Muscle of leg (tissue), 3 donors: ENCODE measurements at regions not wholly inside any gene's neighbourhood (a gene's known extent, or its start where the extent isn't known, plus 50 kb on each side); places are given as distances from the start of the nearest gene placed in this dataset.

ENCODE experiments used
- DNase-seq: peaks from one replicate; pipeline ENCODE4 v3.0.0; 2013
- H3K27ac ChIP-seq: one replicate; pipeline ENCODE4 v1.5.1; 2013; ENCODE audit warnings: mild to moderate bottlenecking, low read length, control low read depth
- H3K27me3 ChIP-seq: one replicate; pipeline ENCODE4 v1.6.1; 2013; ENCODE audit warnings: low read length; ENCODE audit not compliant: control insufficient read depth, insufficient read depth
- H3K36me3 ChIP-seq: one replicate; pipeline ENCODE4 v1.6.1; 2013; ENCODE audit warnings: low read length; ENCODE audit not compliant: control insufficient read depth, insufficient read depth
- H3K4me1 ChIP-seq: one replicate; pipeline ENCODE4 v1.6.1; 2013; ENCODE audit warnings: low read length; ENCODE audit not compliant: control insufficient read depth, insufficient read depth
- H3K4me3 ChIP-seq: one replicate; pipeline ENCODE4 v1.5.1; 2013; ENCODE audit warnings: low read length, control low read depth
- H3K9me3 ChIP-seq: replicated peaks from 2 replicates; pipeline ENCODE4 v1.6.1; 2013; ENCODE audit warnings: low read depth, low read length; ENCODE audit not compliant: control insufficient read depth
- WGBS: methylation state at CpG from one replicate; pipeline ENCODE4 v1.1.5; 2013; ENCODE audit warnings: missing lambda C conversion rate; ENCODE audit not compliant: insufficient coverage; 5-methylcytosine and 5-hydroxymethylcytosine counted together

- Histone ChIP-seq H3K27ac (peak overlapping the region; percentile 30), H3K4me1 (peaks cover 5% of the 10 kb centered on the region), H3K36me3 (no peaks in the 10 kb centered on the region), H3K9me3 (no peaks in the 10 kb centered on the region), H3K4me3 (no peak overlapping the region), H3K27me3 (no peaks in the 10 kb centered on the region)
- no CpG with 5 or more reads among the region's 2 CpGs for WGBS
- peak; percentile 89 for DNase-seq
These were observed 296.1 kb downstream of the YTHDC2 start for GRCh38 chr5:113809626-113810025.

GRCh38 chr5:113813466-113813865 is 300.0 kb downstream of the YTHDC2 start:
- H3K27ac ChIP-seq = no peak overlapping the region
- no peak overlapping the region for H3K4me3 ChIP-seq
- no peaks in the 10 kb centered on the region for H3K9me3 ChIP-seq
- H3K27me3 ChIP-seq = no peaks in the 10 kb centered on the region
- DNase-seq = peak; percentile 51
- H3K36me3 ChIP-seq = no peaks in the 10 kb centered on the region
- H3K4me1 ChIP-seq = no peaks in the 10 kb centered on the region

- WGBS = no CpG with 5 or more reads among the region's 3 CpGs
- no peaks in the 10 kb centered on the region for H3K9me3 ChIP-seq
- DNase-seq = no peak
- H3K36me3 ChIP-seq = no peaks in the 10 kb centered on the region
- H3K27me3 ChIP-seq = no peaks in the 10 kb centered on the region
- H3K4me3 ChIP-seq = no peak overlapping the region
- H3K4me1 ChIP-seq = no peaks in the 10 kb centered on the region
- no peak overlapping the region for H3K27ac ChIP-seq
These were observed 304.2 kb downstream of the YTHDC2 start for GRCh38 chr5:113817683-113818082.

- Histone ChIP-seq H3K9me3 (no peaks in the 10 kb centered on the region), H3K4me1 (no peaks in the 10 kb centered on the region), H3K4me3 (no peak overlapping the region), H3K27me3 (no peaks in the 10 kb centered on the region), H3K36me3 (no peaks in the 10 kb centered on the region), H3K27ac (no peak overlapping the region)
- no CpG with 5 or more reads among the region's 3 CpGs for WGBS
- no peak for DNase-seq
These were observed 310.2 kb downstream of the YTHDC2 start for GRCh38 chr5:113823696-113824095.

- Histone ChIP-seq H3K9me3 (no peaks in the 10 kb centered on the region), H3K4me1 (no peaks in the 10 kb centered on the region), H3K4me3 (no peak overlapping the region), H3K36me3 (no peaks in the 10 kb centered on the region), H3K27ac (no peak overlapping the region), H3K27me3 (no peaks in the 10 kb centered on the region)
- WGBS = 80% methylated on average over 1 of the region's 2 CpGs
- DNase-seq = no peak
These were observed 310.8 kb downstream of the YTHDC2 start for GRCh38 chr5:113824307-113824706.

GRCh38 chr5:113825176-113825575 is 311.7 kb downstream of the YTHDC2 start:
- H3K9me3 ChIP-seq = no peaks in the 10 kb centered on the region
- H3K4me3 ChIP-seq = no peak overlapping the region
- H3K4me1 ChIP-seq = no peaks in the 10 kb centered on the region
- no peak overlapping the region for H3K27ac ChIP-seq
- no peaks in the 10 kb centered on the region for H3K27me3 ChIP-seq
- no peak for DNase-seq
- no peaks in the 10 kb centered on the region for H3K36me3 ChIP-seq

- Histone ChIP-seq H3K27me3 (no peaks in the 10 kb centered on the region), H3K36me3 (no peaks in the 10 kb centered on the region), H3K27ac (no peak overlapping the region), H3K4me1 (no peaks in the 10 kb centered on the region), H3K9me3 (no peaks in the 10 kb centered on the region), H3K4me3 (no peak overlapping the region)
- no peak for DNase-seq
- no CpG with 5 or more reads among the region's 5 CpGs for WGBS
These were observed 333.4 kb downstream of the YTHDC2 start for GRCh38 chr5:113846941-113847340.

- Histone ChIP-seq H3K4me1 (no peaks in the 10 kb centered on the region), H3K9me3 (no peaks in the 10 kb centered on the region), H3K4me3 (no peak overlapping the region), H3K27me3 (no peaks in the 10 kb centered on the region), H3K27ac (no peak overlapping the region), H3K36me3 (no peaks in the 10 kb centered on the region)
- DNase-seq = no peak
These were observed 350.9 kb downstream of the YTHDC2 start for GRCh38 chr5:113864437-113864836.

- Histone ChIP-seq H3K4me1 (no peaks in the 10 kb centered on the region), H3K27me3 (no peaks in the 10 kb centered on the region), H3K9me3 (no peaks in the 10 kb centered on the region), H3K4me3 (no peak overlapping the region), H3K27ac (no peak overlapping the region), H3K36me3 (no peaks in the 10 kb centered on the region)
- no peak for DNase-seq
These were observed 353.3 kb downstream of the YTHDC2 start for GRCh38 chr5:113866763-113867162.

GRCh38 chr5:113869611-113870010 is 356.1 kb downstream of the YTHDC2 start:
- no peak for DNase-seq
- Histone ChIP-seq H3K4me3 (no peak overlapping the region), H3K36me3 (no peaks in the 10 kb centered on the region), H3K4me1 (no peaks in the 10 kb centered on the region), H3K27me3 (no peaks in the 10 kb centered on the region), H3K27ac (no peak overlapping the region), H3K9me3 (no peaks in the 10 kb centered on the region)
- no CpG with 5 or more reads among the region's 3 CpGs for WGBS

- H3K4me3 ChIP-seq = no peak overlapping the region
- no peaks in the 10 kb centered on the region for H3K9me3 ChIP-seq
- no peak overlapping the region for H3K27ac ChIP-seq
- DNase-seq = no peak
- H3K36me3 ChIP-seq = no peaks in the 10 kb centered on the region
- no peaks in the 10 kb centered on the region for H3K27me3 ChIP-seq
- H3K4me1 ChIP-seq = no peaks in the 10 kb centered on the region
- 74% methylated on average over 3 of the region's 4 CpGs for WGBS
These were observed 358.5 kb downstream of the YTHDC2 start for GRCh38 chr5:113871972-113872371.
